Panc1 (cell line): ENCODE measurements at regions not wholly inside any gene's neighbourhood (a gene's known extent, or its start where the extent isn't known, plus 50 kb on each side); places are given as distances from the start of the nearest gene placed in this dataset.

Source experiments
- ATAC-seq: fragments of 200-7000 bp; cut with Tn5 transposase; 2 replicates; pipeline ENCODE4 v1.9.1; 2020; ENCODE audit warnings: mild to moderate bottlenecking, moderate library complexity
- BruUV-seq: library from RNA; stranded (reverse); fragments of 400-500 nt; replicated peaks from 2 replicates; lab custom pipeline; 2021; lab: Mats Ljungman, UMichigan
- CTCF ChIA-PET: fragments of 300-600 bp; sonication (Branson Sonifier 250); formaldehyde crosslinking; loops from one replicate; lab custom pipeline; 2022; ENCODE audit warnings: antibody characterized with exemption; lab: Charles Lee
- POLR2A ChIA-PET: fragments of 300-600 bp; sonication (Branson Sonifier 250); formaldehyde crosslinking; loops from one replicate; lab custom pipeline; 2022; ENCODE audit warnings: antibody characterized with exemption; lab: Charles Lee
- DNase-seq: peaks from one replicate; pipeline ENCODE4 v3.0.0-alpha.2; 2010; ENCODE audit warnings: low read depth, low spot score
- H3K27ac ChIP-seq: 2 replicates; pipeline ENCODE4 v1.5.1; 2011; ENCODE audit warnings: mild to moderate bottlenecking, low read length, inconsistent platforms
- H3K27me3 ChIP-seq: fragments of 200-500 bp; sonication (Bioruptor generic); 2 replicates; pipeline ENCODE4 v1.6.0; 2014; ENCODE audit warnings: low read length, inconsistent platforms; ENCODE audit not compliant: control insufficient read depth, insufficient read depth
- H3K36me3 ChIP-seq: fragments of 200-500 bp; sonication (Bioruptor generic); 2 replicates; pipeline ENCODE4 v1.5.1; 2014; ENCODE audit warnings: inconsistent platforms, mild to moderate bottlenecking, low read length, moderate library complexity; ENCODE audit not compliant: control insufficient read depth, insufficient read depth
- H3K4me1 ChIP-seq: 2 replicates; pipeline ENCODE4 v1.5.1; 2011; ENCODE audit warnings: inconsistent platforms, mild to moderate bottlenecking, low read length, moderate library complexity; ENCODE audit not compliant: control insufficient read depth, insufficient read depth
- H3K4me3 ChIP-seq, 2 experiments: 2 replicates each; pipeline ENCODE4 v1.5.1; 2011 to 2012; ENCODE audit warnings: low read depth in 2 of 2, low read length in 2 of 2, mild to moderate bottlenecking in 2 of 2, inconsistent platforms in 1 of 2, moderate library complexity in 1 of 2
- H3K9me3 ChIP-seq: fragments of 200-500 bp; sonication (Bioruptor generic); 2 replicates; pipeline ENCODE4 v1.5.1; 2014; ENCODE audit warnings: low read depth, mild to moderate bottlenecking, inconsistent platforms, low read length, moderate library complexity; ENCODE audit not compliant: control insufficient read depth, insufficient read depth
- POLR2AphosphoS5 ChIP-seq: IDR thresholded peaks from 2 replicates; pipeline ENCODE4 v1.6.1; 2012; ENCODE audit warnings: mild to moderate bottlenecking, low read depth, low read length, moderate library complexity
- SIN3A ChIP-seq: IDR thresholded peaks from 2 replicates; pipeline ENCODE4 v1.6.1; 2012; ENCODE audit warnings: low read depth, mild to moderate bottlenecking, low read length, moderate library complexity, borderline replicate concordance; ENCODE audit not compliant: insufficient read depth
- TCF7L2 ChIP-seq: IDR thresholded peaks from 2 replicates; pipeline ENCODE4 v1.6.1; 2011; ENCODE audit warnings: mild to moderate bottlenecking, low read depth, low read length, inconsistent platforms
- in situ Hi-C: cut with HindIII; loops from 2 replicates; pipeline ENCODE4 v1.10.0; 2016; ENCODE audit warnings: low sequenced_read_pairs, low pct_unique_long_range_greater_than_20kb
- intact Hi-C: fragments of 100-400 bp; cut with micrococcal nuclease; formaldehyde crosslinking; loops from one replicate; pipeline ENCODE4 v1.10.0; 2022; ENCODE audit not compliant: unreplicated experiment
- TF ChIP-seq, protein P1 (sequence below), 2 experiments: IDR thresholded peaks; 2 replicates each; pipeline ENCODE4 v1.6.1; 2011 to 2012; ENCODE audit warnings: low read depth in 2 of 2, control low read depth in 1 of 2, low read length in 1 of 2, mild to moderate bottlenecking in 1 of 2, moderate library complexity in 1 of 2; ENCODE audit not compliant: insufficient read depth in 1 of 2
- TF ChIP-seq, protein P2 (sequence below): fragments of 450-650 bp; IDR thresholded peaks from 2 replicates; pipeline ENCODE4 v1.5.1; 2017; ENCODE audit warnings: mild to moderate bottlenecking

DNA sequence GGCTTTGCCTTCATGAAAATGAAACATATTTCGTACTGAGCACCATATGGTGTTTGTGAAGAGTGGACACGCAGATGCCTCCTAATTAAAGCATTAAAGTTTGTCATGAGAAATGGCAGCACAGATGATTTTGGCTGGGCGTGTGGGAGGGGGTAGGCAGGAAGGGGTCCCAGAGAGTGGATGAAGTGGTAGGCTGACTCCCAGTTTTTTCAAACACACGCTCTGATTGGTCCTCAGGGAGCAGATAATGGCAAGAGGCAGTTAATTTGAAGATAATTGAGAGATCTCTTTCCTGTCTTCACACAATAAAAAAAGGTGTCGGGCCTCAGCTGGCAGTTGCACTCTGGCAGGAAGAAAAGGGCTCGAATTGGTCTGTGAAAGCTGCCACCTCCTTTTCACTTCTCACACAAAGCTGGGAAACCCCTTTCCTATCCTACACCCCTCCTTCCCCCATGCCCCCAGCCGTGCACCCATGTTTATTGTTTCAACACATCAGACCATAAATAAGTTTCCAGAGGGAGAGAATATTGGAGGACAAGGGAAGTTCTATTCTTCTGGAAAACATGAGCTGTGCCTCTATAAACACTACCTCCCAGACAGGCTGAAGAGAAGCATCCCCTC, 429.6 kb downstream of the ARHGEF28 start:
- H3K27me3 ChIP-seq = peaks cover 2% of the 10 kb centered on the region; the same call in 1 of the 2 replicates
- DNase-seq (no peak), ATAC-seq (no peak)
- intact Hi-C loops (no loop called here), in situ Hi-C loops (no loop called here)
- POLR2A ChIA-PET = interaction anchor here (0.5 to 0.7 kb wide), 3 partner anchors 57 to 183 kb away, joined by 3 to 6 read pairs (median 3); no protein-coding TSS in a partner anchor
- BruUV-seq = no TSS peak
- no peak overlapping the region for H3K4me3 ChIP-seq
- H3K9me3 ChIP-seq = no peaks in the 10 kb centered on the region
- no peak for TF ChIP-seq TCF7L2
- TF ChIP-seq, protein P1, sequence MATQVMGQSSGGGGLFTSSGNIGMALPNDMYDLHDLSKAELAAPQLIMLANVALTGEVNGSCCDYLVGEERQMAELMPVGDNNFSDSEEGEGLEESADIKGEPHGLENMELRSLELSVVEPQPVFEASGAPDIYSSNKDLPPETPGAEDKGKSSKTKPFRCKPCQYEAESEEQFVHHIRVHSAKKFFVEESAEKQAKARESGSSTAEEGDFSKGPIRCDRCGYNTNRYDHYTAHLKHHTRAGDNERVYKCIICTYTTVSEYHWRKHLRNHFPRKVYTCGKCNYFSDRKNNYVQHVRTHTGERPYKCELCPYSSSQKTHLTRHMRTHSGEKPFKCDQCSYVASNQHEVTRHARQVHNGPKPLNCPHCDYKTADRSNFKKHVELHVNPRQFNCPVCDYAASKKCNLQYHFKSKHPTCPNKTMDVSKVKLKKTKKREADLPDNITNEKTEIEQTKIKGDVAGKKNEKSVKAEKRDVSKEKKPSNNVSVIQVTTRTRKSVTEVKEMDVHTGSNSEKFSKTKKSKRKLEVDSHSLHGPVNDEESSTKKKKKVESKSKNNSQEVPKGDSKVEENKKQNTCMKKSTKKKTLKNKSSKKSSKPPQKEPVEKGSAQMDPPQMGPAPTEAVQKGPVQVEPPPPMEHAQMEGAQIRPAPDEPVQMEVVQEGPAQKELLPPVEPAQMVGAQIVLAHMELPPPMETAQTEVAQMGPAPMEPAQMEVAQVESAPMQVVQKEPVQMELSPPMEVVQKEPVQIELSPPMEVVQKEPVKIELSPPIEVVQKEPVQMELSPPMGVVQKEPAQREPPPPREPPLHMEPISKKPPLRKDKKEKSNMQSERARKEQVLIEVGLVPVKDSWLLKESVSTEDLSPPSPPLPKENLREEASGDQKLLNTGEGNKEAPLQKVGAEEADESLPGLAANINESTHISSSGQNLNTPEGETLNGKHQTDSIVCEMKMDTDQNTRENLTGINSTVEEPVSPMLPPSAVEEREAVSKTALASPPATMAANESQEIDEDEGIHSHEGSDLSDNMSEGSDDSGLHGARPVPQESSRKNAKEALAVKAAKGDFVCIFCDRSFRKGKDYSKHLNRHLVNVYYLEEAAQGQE (IDR thresholded peaks at IDR 0.05; ENCODE audit: insufficient read depth in 1 of 2, low read depth in 2 of 2, low read length in 1 of 2) = no peak
- no peaks in the 10 kb centered on the region for H3K4me1 ChIP-seq
- CTCF ChIA-PET = no interaction called here
- H3K27ac ChIP-seq = no peak overlapping the region
- H3K36me3 ChIP-seq = no peaks in the 10 kb centered on the region

DNA sequence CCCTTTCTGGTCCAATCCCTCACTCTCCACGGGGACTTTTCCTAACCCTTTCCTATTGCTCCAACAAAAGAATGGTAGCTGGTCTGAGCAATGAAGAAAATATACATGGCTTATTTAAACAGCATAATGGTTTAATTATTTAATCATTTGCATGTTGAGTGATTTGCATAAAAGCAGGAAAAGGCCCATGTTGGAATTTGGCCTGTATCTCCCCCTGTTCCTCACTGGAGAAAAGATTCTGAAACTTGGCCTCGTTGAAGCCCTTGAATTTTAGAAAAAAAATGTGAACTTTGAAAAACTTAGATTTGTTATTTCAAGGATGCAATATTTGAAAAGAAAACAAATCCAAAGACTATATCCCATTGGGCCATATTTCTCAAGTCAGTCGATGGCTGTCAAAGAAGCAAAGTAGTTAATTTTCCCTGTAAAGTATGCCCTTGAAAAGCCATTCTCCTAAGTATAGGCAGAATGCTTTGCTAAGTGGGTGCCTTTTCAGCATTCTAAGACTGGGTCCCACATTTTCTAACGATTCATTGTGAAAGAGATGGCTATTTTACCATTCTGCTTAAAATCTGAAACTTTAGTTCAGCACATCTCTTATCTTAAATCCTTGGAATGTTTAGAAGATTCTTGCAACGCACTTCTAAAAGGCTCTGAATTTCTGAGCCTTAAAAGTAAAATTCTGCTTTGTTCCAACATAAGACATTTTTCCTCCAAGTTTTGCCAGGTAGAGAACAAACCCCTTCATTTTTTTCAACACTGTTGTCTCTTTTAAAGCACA, 428.8 kb downstream of the ARHGEF28 start:
- no peak overlapping the region for H3K27ac ChIP-seq

More for the DNA sequence above, 428.8 kb downstream of the ARHGEF28 start:
- no peaks in the 10 kb centered on the region for H3K36me3 ChIP-seq
- ChIA-PET POLR2A (no interaction called here), CTCF (no interaction called here)
- H3K4me3 ChIP-seq = no peak overlapping the region
- ATAC-seq = no peak
- TF ChIP-seq POLR2AphosphoS5 (no peak), TCF7L2 (no peak), SIN3A (no peak)
- TF ChIP-seq, protein P2, sequence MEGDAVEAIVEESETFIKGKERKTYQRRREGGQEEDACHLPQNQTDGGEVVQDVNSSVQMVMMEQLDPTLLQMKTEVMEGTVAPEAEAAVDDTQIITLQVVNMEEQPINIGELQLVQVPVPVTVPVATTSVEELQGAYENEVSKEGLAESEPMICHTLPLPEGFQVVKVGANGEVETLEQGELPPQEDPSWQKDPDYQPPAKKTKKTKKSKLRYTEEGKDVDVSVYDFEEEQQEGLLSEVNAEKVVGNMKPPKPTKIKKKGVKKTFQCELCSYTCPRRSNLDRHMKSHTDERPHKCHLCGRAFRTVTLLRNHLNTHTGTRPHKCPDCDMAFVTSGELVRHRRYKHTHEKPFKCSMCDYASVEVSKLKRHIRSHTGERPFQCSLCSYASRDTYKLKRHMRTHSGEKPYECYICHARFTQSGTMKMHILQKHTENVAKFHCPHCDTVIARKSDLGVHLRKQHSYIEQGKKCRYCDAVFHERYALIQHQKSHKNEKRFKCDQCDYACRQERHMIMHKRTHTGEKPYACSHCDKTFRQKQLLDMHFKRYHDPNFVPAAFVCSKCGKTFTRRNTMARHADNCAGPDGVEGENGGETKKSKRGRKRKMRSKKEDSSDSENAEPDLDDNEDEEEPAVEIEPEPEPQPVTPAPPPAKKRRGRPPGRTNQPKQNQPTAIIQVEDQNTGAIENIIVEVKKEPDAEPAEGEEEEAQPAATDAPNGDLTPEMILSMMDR = no peak
- TF ChIP-seq, protein P1 (IDR thresholded peaks at IDR 0.05; ENCODE audit: insufficient read depth in 1 of 2, low read depth in 2 of 2, low read length in 1 of 2) = no peak
- H3K9me3 ChIP-seq = no peaks in the 10 kb centered on the region
- intact Hi-C loops = no loop called here
- no TSS peak for BruUV-seq
- in situ Hi-C loops = no loop called here
- no peak for DNase-seq
- peaks cover 2% of the 10 kb centered on the region; the same call in 1 of the 2 replicates for H3K27me3 ChIP-seq
- H3K4me1 ChIP-seq = no peaks in the 10 kb centered on the region
